ENCODE measurements at regions not wholly inside any gene's neighbourhood (a gene's known extent, or its start where the extent isn't known, plus 50 kb on each side); places are given as distances from the start of the nearest gene placed in this dataset.

DNA sequence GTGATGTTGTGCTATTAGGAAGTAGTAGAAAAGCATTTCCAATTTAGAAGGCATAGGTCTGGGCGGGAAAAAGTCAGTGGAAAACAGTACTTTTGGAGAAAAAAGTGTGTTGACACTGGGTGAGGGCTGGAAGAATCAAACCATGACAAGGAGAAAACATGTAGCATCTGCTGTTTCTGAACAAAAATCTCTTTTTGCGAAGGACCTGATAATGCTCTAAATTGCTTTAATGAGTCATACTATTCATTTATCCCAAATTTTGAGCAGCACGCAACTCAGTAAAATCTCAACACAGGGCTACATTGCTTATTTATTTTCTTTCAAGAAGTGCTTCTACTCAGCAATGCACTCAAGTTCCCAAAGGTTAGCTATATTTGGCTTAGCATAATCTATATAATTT is 292.7 kb downstream of the DIPK2A start:
- Mint-ChIP-seq H3K36me3 (ENCODE audit: insufficient read depth) (no peaks in the 10 kb centered on the region), H3K27me3 (no peaks in the 10 kb centered on the region), H3K4me1 (ENCODE audit: low read depth) (peaks cover 6% of the 10 kb centered on the region), H3K9me3 (ENCODE audit: low read depth) (peaks cover 7% of the 10 kb centered on the region), H3K27ac (no peak overlapping the region), H3K4me3 (ENCODE audit: low read depth) (no peak overlapping the region)
- no peak for DNase-seq (ENCODE audit: low spot score, unreplicated experiment)
- no peak for TF ChIP-seq CTCF (IDR thresholded peaks at IDR 0.05; ENCODE audit: unreplicated experiment)

DNA sequence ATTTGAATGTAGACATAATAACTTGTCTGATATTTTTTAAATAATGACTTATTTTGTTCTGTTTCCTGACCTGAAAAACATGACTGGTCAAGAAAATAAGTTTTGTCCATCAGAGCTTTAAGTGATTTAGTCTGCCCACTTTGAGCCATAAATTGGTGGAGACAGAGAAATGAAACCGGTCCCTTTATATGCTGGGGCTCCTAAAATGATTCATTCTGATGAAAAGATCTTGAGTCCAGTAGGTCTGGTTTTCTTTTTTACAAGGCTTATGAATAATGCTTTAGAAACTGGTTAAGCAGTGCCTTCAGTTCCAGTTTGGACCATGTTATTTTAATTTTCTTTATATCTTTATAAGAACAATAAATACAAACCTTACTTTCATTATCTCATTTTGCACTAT is 293.2 kb downstream of the DIPK2A start:
- H3K36me3 Mint-ChIP-seq (ENCODE audit: insufficient read depth): no peaks in the 10 kb centered on the region
- H3K4me1 Mint-ChIP-seq (ENCODE audit: low read depth): peaks cover 6% of the 10 kb centered on the region
- TF ChIP-seq CTCF (IDR thresholded peaks at IDR 0.05; ENCODE audit: unreplicated experiment): no peak
- DNase-seq (ENCODE audit: low spot score, unreplicated experiment): no peak
- no peaks in the 10 kb centered on the region for H3K27me3 Mint-ChIP-seq
- H3K27ac Mint-ChIP-seq: no peak overlapping the region
- peaks cover 7% of the 10 kb centered on the region for H3K9me3 Mint-ChIP-seq (ENCODE audit: low read depth)
- no peak overlapping the region for H3K4me3 Mint-ChIP-seq (ENCODE audit: low read depth)

GRCh38 chr3:144265542-144266100 is 294.0 kb downstream of the DIPK2A start:
- Mint-ChIP-seq H3K27ac (no peak overlapping the region), H3K4me3 (ENCODE audit: low read depth) (no peak overlapping the region), H3K27me3 (no peaks in the 10 kb centered on the region), H3K9me3 (ENCODE audit: low read depth) (peaks cover 2% of the 10 kb centered on the region), H3K36me3 (ENCODE audit: insufficient read depth) (no peaks in the 10 kb centered on the region), H3K4me1 (ENCODE audit: low read depth) (peaks cover 6% of the 10 kb centered on the region)
- no peak for TF ChIP-seq CTCF (IDR thresholded peaks at IDR 0.05; ENCODE audit: unreplicated experiment)
- DNase-seq (ENCODE audit: low spot score, unreplicated experiment): no peak

- Mint-ChIP-seq H3K36me3 (ENCODE audit: insufficient read depth) (no peaks in the 10 kb centered on the region), H3K27ac (no peak overlapping the region), H3K27me3 (no peaks in the 10 kb centered on the region), H3K4me3 (ENCODE audit: low read depth) (no peak overlapping the region), H3K4me1 (ENCODE audit: low read depth) (peaks cover 8% of the 10 kb centered on the region), H3K9me3 (ENCODE audit: low read depth) (no peaks in the 10 kb centered on the region)
- TF ChIP-seq CTCF (IDR thresholded peaks at IDR 0.05; ENCODE audit: unreplicated experiment): no peak
- no peak for DNase-seq (ENCODE audit: low spot score, unreplicated experiment)
Observed at GRCh38 chr3:144270100-144270499, 298.5 kb downstream of the DIPK2A start.

DNA sequence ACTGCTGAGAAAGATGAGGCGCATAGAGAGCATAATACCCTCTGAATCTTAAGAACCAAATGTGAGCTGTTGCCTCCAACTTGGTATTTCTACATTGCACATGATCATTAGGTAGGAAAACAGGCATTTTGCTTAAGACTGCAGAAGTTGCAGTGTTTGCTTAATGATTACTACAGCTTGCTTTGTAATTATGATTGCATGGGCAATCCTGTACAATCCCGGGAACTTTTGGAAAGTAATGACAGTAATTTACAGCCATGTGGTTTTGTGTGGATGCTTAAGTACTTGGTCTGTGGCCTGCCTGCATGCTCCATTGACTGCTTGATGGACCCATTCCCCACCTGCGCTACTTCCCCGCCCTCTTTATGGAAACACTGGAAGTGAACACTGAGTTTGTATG is 301.1 kb downstream of the DIPK2A start:
- no peak overlapping the region for H3K4me3 Mint-ChIP-seq (ENCODE audit: low read depth)
- peaks cover 8% of the 10 kb centered on the region for H3K4me1 Mint-ChIP-seq (ENCODE audit: low read depth)
- no peaks in the 10 kb centered on the region for H3K36me3 Mint-ChIP-seq (ENCODE audit: insufficient read depth)
- DNase-seq (ENCODE audit: low spot score, unreplicated experiment): no peak
- no peak for TF ChIP-seq CTCF (IDR thresholded peaks at IDR 0.05; ENCODE audit: unreplicated experiment)
- no peaks in the 10 kb centered on the region for H3K9me3 Mint-ChIP-seq (ENCODE audit: low read depth)
- H3K27me3 Mint-ChIP-seq: no peaks in the 10 kb centered on the region
- H3K27ac Mint-ChIP-seq: no peak overlapping the region

Data from progenitor cell of endocrine pancreas (in vitro differentiated cells).